CMK (cell line): ENCODE measurements at regions not wholly inside any gene's neighbourhood (a gene's known extent, or its start where the extent isn't known, plus 50 kb on each side); places are given as distances from the start of the nearest gene placed in this dataset.
A peak's percentile ranks its signal among the peaks of the same experiment; 100 is the strongest.

Experiments
- DNase-seq: peaks from one replicate; pipeline ENCODE4 v3.0.0-alpha.2; 2010; ENCODE audit warnings: low read depth

GRCh38 chr7:13035233-13035632, 347.8 kb downstream of the ARL4A start:
- no peak for DNase-seq

- DNase-seq = no peak
Observed at GRCh38 chr7:13036256-13036780, 348.9 kb downstream of the ARL4A start.

- DNase-seq = no peak
Observed at GRCh38 chr7:13037216-13037615, 349.8 kb downstream of the ARL4A start.

GRCh38 chr7:13041368-13041988, 354.0 kb downstream of the ARL4A start:
- DNase-seq = no peak

- DNase-seq = no peak
Observed at GRCh38 chr7:13042605-13043236, 355.3 kb downstream of the ARL4A start.

- DNase-seq = no peak
Observed at GRCh38 chr7:13044309-13044708, 356.9 kb downstream of the ARL4A start.

- no peak for DNase-seq
Observed at GRCh38 chr7:13047061-13047460, 359.6 kb downstream of the ARL4A start.

- no peak for DNase-seq
Observed at GRCh38 chr7:13049946-13050345, 362.5 kb downstream of the ARL4A start.

- DNase-seq = no peak
Observed at GRCh38 chr7:13050703-13051102, 363.3 kb downstream of the ARL4A start.

GRCh38 chr7:13055732-13056368, 368.4 kb downstream of the ARL4A start:
- no peak for DNase-seq

GRCh38 chr7:13057462-13058200, 370.2 kb downstream of the ARL4A start:
- DNase-seq = no peak

- no peak for DNase-seq
Observed at GRCh38 chr7:13060173-13060572, 372.7 kb downstream of the ARL4A start.

GRCh38 chr7:13061115-13061514, 373.7 kb downstream of the ARL4A start:
- DNase-seq = no peak

- no peak for DNase-seq
Observed at GRCh38 chr7:13062631-13063030, 375.2 kb downstream of the ARL4A start.

- peak; percentile 3 for DNase-seq
Observed at GRCh38 chr7:13067036-13067435, 379.6 kb downstream of the ARL4A start.

- no peak for DNase-seq
Observed at GRCh38 chr7:13068032-13068431, 380.6 kb downstream of the ARL4A start.

GRCh38 chr7:13069841-13070240, 382.4 kb downstream of the ARL4A start:
- DNase-seq = no peak

- no peak for DNase-seq
Observed at GRCh38 chr7:13072014-13072413, 384.6 kb downstream of the ARL4A start.

- DNase-seq = no peak
Observed at GRCh38 chr7:13077466-13077865, 390.0 kb downstream of the ARL4A start.

- no peak for DNase-seq
Observed at GRCh38 chr7:13078105-13078504, 390.7 kb downstream of the ARL4A start.

GRCh38 chr7:13090959-13091358, 403.5 kb downstream of the ARL4A start:
- DNase-seq = no peak

- DNase-seq = no peak
Observed at GRCh38 chr7:13091974-13092707, 404.7 kb downstream of the ARL4A start.
